Keratinocyte (primary cell): ENCODE measurements at regions not wholly inside any gene's neighbourhood (a gene's known extent, or its start where the extent isn't known, plus 50 kb on each side); places are given as distances from the start of the nearest gene placed in this dataset.

Experiments
- DNase-seq: peaks from one replicate; pipeline ENCODE4 v3.0.0-alpha.2; 2011; ENCODE audit warnings: low read depth, missing footprints, low spot score
- FAIRE-seq: peaks from 2 replicates; lab custom pipeline; 2011; peaks lifted over from hg19 to GRCh38; lab: Jason Lieb, UNC
- H2AFZ ChIP-seq: 2 replicates; pipeline ENCODE4 v1.6.0; 2012; ENCODE audit warnings: low read length, control low read depth, inconsistent platforms; ENCODE audit not compliant: control insufficient read depth
- H3K27ac ChIP-seq: 2 replicates; pipeline ENCODE4 v1.5.1; 2011; ENCODE audit warnings: low read length; ENCODE audit not compliant: control insufficient read depth, insufficient read depth
- H3K27me3 ChIP-seq: 3 replicates; pipeline ENCODE4 v1.6.0; 2011; ENCODE audit warnings: low read length; ENCODE audit not compliant: control insufficient read depth, insufficient read depth; ENCODE audit errors: extremely low read depth
- H3K36me3 ChIP-seq, 2 experiments: 2 replicates in 1 of 2; 3 replicates in 1 of 2; pipeline ENCODE4 v1.5.1; 2011; ENCODE audit warnings: low read length in 2 of 2, mild to moderate bottlenecking in 1 of 2; ENCODE audit not compliant: control insufficient read depth in 2 of 2, insufficient read depth in 2 of 2; ENCODE audit errors: extremely low read depth in 1 of 2
- H3K4me1 ChIP-seq: 3 replicates; pipeline ENCODE4 v1.5.1; 2011; ENCODE audit warnings: low read length; ENCODE audit not compliant: control insufficient read depth, insufficient read depth; ENCODE audit errors: extremely low read depth
- H3K4me2 ChIP-seq: 3 replicates; pipeline ENCODE4 v1.6.0; 2011; ENCODE audit warnings: low read depth, low read length; ENCODE audit not compliant: control insufficient read depth, insufficient read depth; ENCODE audit errors: extremely low read depth
- H3K4me3 ChIP-seq, 3 experiments: fragments of 200-600 bp in 1 of 3; sonication (generic) in 1 of 3; 2 replicates in 2 of 3; 3 replicates in 1 of 3; pipeline ENCODE4 v1.5.1; 2011 to 2016; ENCODE audit warnings: low read length in 3 of 3, mild to moderate bottlenecking in 3 of 3, control low read depth in 2 of 3, inconsistent platforms in 1 of 3, low read depth in 1 of 3, mixed read lengths in 1 of 3, mixed run types in 1 of 3, moderate library complexity in 1 of 3; ENCODE audit not compliant: control insufficient read depth in 2 of 3, insufficient read depth in 2 of 3; ENCODE audit errors: extremely low read depth in 1 of 3
- H3K79me2 ChIP-seq: 2 replicates; pipeline ENCODE4 v1.6.0; 2012; ENCODE audit warnings: low read length; ENCODE audit not compliant: control insufficient read depth, insufficient read depth
- H3K9ac ChIP-seq: 3 replicates; pipeline ENCODE4 v1.6.0; 2011; ENCODE audit warnings: low read length; ENCODE audit not compliant: control insufficient read depth, insufficient read depth; ENCODE audit errors: extremely low read depth
- H3K9me1 ChIP-seq: 3 replicates; pipeline ENCODE4 v1.6.0; 2011; ENCODE audit warnings: low read length; ENCODE audit not compliant: control insufficient read depth, insufficient read depth; ENCODE audit errors: extremely low read depth
- H3K9me3 ChIP-seq: 2 replicates; pipeline ENCODE4 v1.5.1; 2012; ENCODE audit warnings: low read depth, low read length; ENCODE audit not compliant: control insufficient read depth
- H4K20me1 ChIP-seq: 3 replicates; pipeline ENCODE4 v1.6.0; 2011; ENCODE audit warnings: low read length; ENCODE audit not compliant: control insufficient read depth, insufficient read depth; ENCODE audit errors: extremely low read depth
- CTCF ChIP-seq, 3 experiments: IDR thresholded peaks in 1 of 3; conservative IDR thresholded peaks in 1 of 3; optimal IDR thresholded peaks in 1 of 3; 2 replicates in 2 of 3; 3 replicates in 1 of 3; pipeline versions ENCODE3 to v1.5.1; 2011; ENCODE audit warnings: low read length in 3 of 3, mild to moderate bottlenecking in 3 of 3, moderate library complexity in 2 of 3, control low read depth in 1 of 3, inconsistent platforms in 1 of 3; ENCODE audit not compliant: insufficient read depth in 2 of 3; ENCODE audit errors: extremely low read depth in 1 of 3
- EZH2 ChIP-seq: IDR thresholded peaks from one replicate; pipeline ENCODE4 v1.6.1; 2012; ENCODE audit warnings: inconsistent platforms, mild to moderate bottlenecking, low read length, moderate library complexity
- dilution Hi-C: fragments of 300-500 bp; cut with MboI; formaldehyde crosslinking; loops from one replicate; pipeline ENCODE4 v1.7.0; 2020; ENCODE audit warnings: low sequenced_read_pairs; ENCODE audit not compliant: extremely low pct_ligation_motif_present

- peaks cover 41% of the 10 kb centered on the region for H3K27me3 ChIP-seq
- H2AFZ ChIP-seq, result no peak overlapping the region
- no peaks in the 10 kb centered on the region for H3K4me1 ChIP-seq
- DNase-seq, result no peak
- no peak for FAIRE-seq
- no peaks in the 10 kb centered on the region for H3K79me2 ChIP-seq
- no peak overlapping the region for H3K4me3 ChIP-seq
- no peaks in the 10 kb centered on the region for H3K9me1 ChIP-seq
- H3K27ac ChIP-seq, result no peak overlapping the region
- H3K4me2 ChIP-seq, result no peak overlapping the region
- no peak overlapping the region for H3K9ac ChIP-seq
- dilution Hi-C loops, result no loop called here
- TF ChIP-seq EZH2 (peak; percentile 43), CTCF (optimal IDR thresholded peaks at IDR 0.05 in 1 of 3, IDR thresholded peaks at IDR 0.05 in 1 of 3, conservative IDR thresholded peaks at IDR 0.05 in 1 of 3; ENCODE audit: extremely low read depth in 1 of 3, insufficient read depth in 2 of 3, low read length in 3 of 3) (no peak)
- H3K9me3 ChIP-seq, result no peaks in the 10 kb centered on the region
- no peaks in the 10 kb centered on the region for H3K36me3 ChIP-seq
- no peaks in the 10 kb centered on the region for H4K20me1 ChIP-seq
Measured at GRCh38 chr10:23694921-23695824, 256.3 kb downstream of the OTUD1 start.

GRCh38 chr10:23695825-23696420, 257.0 kb downstream of the OTUD1 start:
- Histone ChIP-seq H3K4me1 (no peaks in the 10 kb centered on the region), H4K20me1 (no peaks in the 10 kb centered on the region), H3K27me3 (peaks cover 41% of the 10 kb centered on the region), H3K4me2 (no peak overlapping the region), H3K4me3 (no peak overlapping the region), H3K9ac (no peak overlapping the region), H3K79me2 (no peaks in the 10 kb centered on the region), H3K9me1 (no peaks in the 10 kb centered on the region), H3K36me3 (no peaks in the 10 kb centered on the region), H3K27ac (no peak overlapping the region), H3K9me3 (no peaks in the 10 kb centered on the region), H2AFZ (no peak overlapping the region)
- FAIRE-seq, result no peak
- DNase-seq, result no peak
- TF ChIP-seq EZH2, result no peak
- no peak for TF ChIP-seq CTCF (optimal IDR thresholded peaks at IDR 0.05 in 1 of 3, IDR thresholded peaks at IDR 0.05 in 1 of 3, conservative IDR thresholded peaks at IDR 0.05 in 1 of 3; ENCODE audit: extremely low read depth in 1 of 3, insufficient read depth in 2 of 3, low read length in 3 of 3)
- dilution Hi-C loops, result no loop called here
